WTC11 (cell line): ENCODE measurements at regions not wholly inside any gene's neighbourhood (a gene's known extent, or its start where the extent isn't known, plus 50 kb on each side); places are given as distances from the start of the nearest gene placed in this dataset.

Experiments used
- ATAC-seq: fragments of 200-7000 bp; cut with Tn5 transposase; 2 replicates; pipeline ENCODE4 v1.10.0; 2021; ENCODE audit warnings: mild to moderate bottlenecking, moderate library complexity
- CTCF ChIA-PET: fragments of 300-600 bp; sonication (Branson Sonifier 250); formaldehyde crosslinking; loops from one replicate; lab custom pipeline; 2021; ENCODE audit warnings: antibody characterized with exemption; lab: Charles Lee
- POLR2A ChIA-PET: fragments of 350-600 bp; sonication (Branson Sonifier 250); formaldehyde crosslinking; loops from one replicate; lab custom pipeline; 2021; ENCODE audit warnings: antibody characterized with exemption; lab: Charles Lee
- DNase-seq: peaks from one replicate; pipeline ENCODE4 v3.0.0; 2021; ENCODE audit warnings: low spot score
- H3K27ac Mint-ChIP-seq: 2 replicates; pipeline ENCODE4 v1.8.0; 2021; ENCODE audit warnings: mixed read lengths
- H3K27me3 Mint-ChIP-seq: 2 replicates; pipeline ENCODE4 v1.8.0; 2021; ENCODE audit warnings: low read depth, mild to moderate bottlenecking, moderate library complexity, mixed read lengths
- H3K36me3 Mint-ChIP-seq: 2 replicates; pipeline ENCODE4 v1.8.0; 2021; ENCODE audit warnings: mixed read lengths
- H3K4me1 Mint-ChIP-seq: 2 replicates; pipeline ENCODE4 v1.8.0; 2022; ENCODE audit warnings: mixed read lengths
- H3K4me3 Mint-ChIP-seq: 2 replicates; pipeline ENCODE4 v1.8.0; 2021; ENCODE audit warnings: mild to moderate bottlenecking, moderate library complexity, mixed read lengths
- H3K9me3 Mint-ChIP-seq: 2 replicates; pipeline ENCODE4 v1.8.0; 2021; ENCODE audit warnings: mixed read lengths
- ARID4B ChIP-seq: sonication (generic); formaldehyde crosslinking; IDR thresholded peaks from 2 replicates; pipeline ENCODE4 v1.8.0; 2023; ENCODE audit warnings: missing genetic modification reagents, mild to moderate bottlenecking, borderline replicate concordance
- ATF3 ChIP-seq: sonication (generic); formaldehyde crosslinking; conservative IDR thresholded peaks from 2 replicates; pipeline ENCODE4 v1.8.1; 2022; ENCODE audit warnings: mild to moderate bottlenecking, missing genetic modification reagents
- FOXP4 ChIP-seq: sonication (generic); formaldehyde crosslinking; IDR thresholded peaks from 2 replicates; pipeline ENCODE4 v1.8.0; 2022; ENCODE audit warnings: mild to moderate bottlenecking, missing genetic modification reagents
- MYBL2 ChIP-seq: sonication (generic); formaldehyde crosslinking; IDR thresholded peaks from 2 replicates; pipeline ENCODE4 v1.8.1; 2023; ENCODE audit warnings: mild to moderate bottlenecking, moderate library complexity, missing genetic modification reagents
- PRRX2 ChIP-seq: fragments of 250-450 bp; sonication (Bioruptor Pico); IDR thresholded peaks from 2 replicates; pipeline ENCODE4 v1.8.0; 2021; ENCODE audit warnings: mild to moderate bottlenecking
- ZNF219 ChIP-seq: sonication (generic); formaldehyde crosslinking; IDR thresholded peaks from 2 replicates; pipeline ENCODE4 v1.8.0; 2023; ENCODE audit warnings: missing genetic modification reagents, mild to moderate bottlenecking, borderline replicate concordance
- ZNF317 ChIP-seq: sonication (generic); formaldehyde crosslinking; IDR thresholded peaks from 2 replicates; pipeline ENCODE4 v1.8.1; 2023; ENCODE audit warnings: low read depth, mild to moderate bottlenecking, moderate library complexity, missing genetic modification reagents, borderline replicate concordance
- TF ChIP-seq, protein P1 (sequence below): sonication (generic); formaldehyde crosslinking; IDR thresholded peaks from 2 replicates; pipeline ENCODE4 v1.8.0; 2022; ENCODE audit warnings: mild to moderate bottlenecking, missing genetic modification reagents
- TF ChIP-seq, protein P2 (sequence below): sonication (generic); formaldehyde crosslinking; IDR thresholded peaks from 2 replicates; pipeline ENCODE4 v1.8.0; 2022; ENCODE audit warnings: missing genetic modification reagents
- TF ChIP-seq, protein P3 (sequence below): sonication (generic); formaldehyde crosslinking; IDR thresholded peaks from 2 replicates; pipeline ENCODE4 v1.8.1; 2022; ENCODE audit warnings: mild to moderate bottlenecking, missing genetic modification reagents, moderate library complexity, borderline replicate concordance
- TF ChIP-seq, protein P4 (sequence below): sonication (generic); formaldehyde crosslinking; IDR thresholded peaks from 2 replicates; pipeline ENCODE4 v1.8.1; 2023; ENCODE audit warnings: mild to moderate bottlenecking, missing genetic modification reagents, borderline replicate concordance

GRCh38 chr2:144052083-144052482, 467.8 kb downstream of the ZEB2 start (continued):
- TF ChIP-seq, protein P1, sequence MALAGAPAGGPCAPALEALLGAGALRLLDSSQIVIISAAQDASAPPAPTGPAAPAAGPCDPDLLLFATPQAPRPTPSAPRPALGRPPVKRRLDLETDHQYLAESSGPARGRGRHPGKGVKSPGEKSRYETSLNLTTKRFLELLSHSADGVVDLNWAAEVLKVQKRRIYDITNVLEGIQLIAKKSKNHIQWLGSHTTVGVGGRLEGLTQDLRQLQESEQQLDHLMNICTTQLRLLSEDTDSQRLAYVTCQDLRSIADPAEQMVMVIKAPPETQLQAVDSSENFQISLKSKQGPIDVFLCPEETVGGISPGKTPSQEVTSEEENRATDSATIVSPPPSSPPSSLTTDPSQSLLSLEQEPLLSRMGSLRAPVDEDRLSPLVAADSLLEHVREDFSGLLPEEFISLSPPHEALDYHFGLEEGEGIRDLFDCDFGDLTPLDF (CRISPR knock-in tag), result no peak
- TF ChIP-seq ARID4B (CRISPR knock-in tag), result no peak

DNA sequence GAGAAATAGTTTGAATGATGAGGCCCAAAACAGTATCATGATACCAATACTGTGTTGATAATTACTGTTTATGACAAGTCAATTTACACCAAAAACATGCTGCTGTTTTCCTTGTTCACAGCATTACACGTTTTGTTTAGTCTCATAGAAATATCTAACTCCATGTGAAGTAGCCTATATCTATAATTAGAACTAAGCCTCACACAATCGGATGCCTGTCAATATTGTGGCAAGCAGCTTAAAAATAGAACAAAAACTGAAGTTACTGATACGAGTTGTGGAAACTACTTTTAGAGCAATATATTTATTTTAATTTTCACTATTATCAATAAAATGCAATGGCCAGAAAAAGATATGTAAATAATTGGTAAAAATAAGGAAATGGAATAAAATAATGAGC, 470.8 kb downstream of the ZEB2 start:
- no peaks in the 10 kb centered on the region for H3K4me1 Mint-ChIP-seq
- no peaks in the 10 kb centered on the region for H3K27me3 Mint-ChIP-seq
- ChIA-PET CTCF (no interaction called here), POLR2A (no interaction called here)
- no peaks in the 10 kb centered on the region for H3K9me3 Mint-ChIP-seq
- DNase-seq, result no peak
- no peak overlapping the region for H3K27ac Mint-ChIP-seq
- no peak overlapping the region for H3K4me3 Mint-ChIP-seq
- no peaks in the 10 kb centered on the region for H3K36me3 Mint-ChIP-seq
- no peak for ATAC-seq
- TF ChIP-seq ZNF219 (CRISPR knock-in tag) (no peak), ZNF317 (CRISPR knock-in tag) (no peak), ARID4B (CRISPR knock-in tag) (no peak), ATF3 (no peak), PRRX2 (no peak), FOXP4 (CRISPR knock-in tag) (no peak), MYBL2 (CRISPR knock-in tag) (no peak)
- TF ChIP-seq, protein P2, sequence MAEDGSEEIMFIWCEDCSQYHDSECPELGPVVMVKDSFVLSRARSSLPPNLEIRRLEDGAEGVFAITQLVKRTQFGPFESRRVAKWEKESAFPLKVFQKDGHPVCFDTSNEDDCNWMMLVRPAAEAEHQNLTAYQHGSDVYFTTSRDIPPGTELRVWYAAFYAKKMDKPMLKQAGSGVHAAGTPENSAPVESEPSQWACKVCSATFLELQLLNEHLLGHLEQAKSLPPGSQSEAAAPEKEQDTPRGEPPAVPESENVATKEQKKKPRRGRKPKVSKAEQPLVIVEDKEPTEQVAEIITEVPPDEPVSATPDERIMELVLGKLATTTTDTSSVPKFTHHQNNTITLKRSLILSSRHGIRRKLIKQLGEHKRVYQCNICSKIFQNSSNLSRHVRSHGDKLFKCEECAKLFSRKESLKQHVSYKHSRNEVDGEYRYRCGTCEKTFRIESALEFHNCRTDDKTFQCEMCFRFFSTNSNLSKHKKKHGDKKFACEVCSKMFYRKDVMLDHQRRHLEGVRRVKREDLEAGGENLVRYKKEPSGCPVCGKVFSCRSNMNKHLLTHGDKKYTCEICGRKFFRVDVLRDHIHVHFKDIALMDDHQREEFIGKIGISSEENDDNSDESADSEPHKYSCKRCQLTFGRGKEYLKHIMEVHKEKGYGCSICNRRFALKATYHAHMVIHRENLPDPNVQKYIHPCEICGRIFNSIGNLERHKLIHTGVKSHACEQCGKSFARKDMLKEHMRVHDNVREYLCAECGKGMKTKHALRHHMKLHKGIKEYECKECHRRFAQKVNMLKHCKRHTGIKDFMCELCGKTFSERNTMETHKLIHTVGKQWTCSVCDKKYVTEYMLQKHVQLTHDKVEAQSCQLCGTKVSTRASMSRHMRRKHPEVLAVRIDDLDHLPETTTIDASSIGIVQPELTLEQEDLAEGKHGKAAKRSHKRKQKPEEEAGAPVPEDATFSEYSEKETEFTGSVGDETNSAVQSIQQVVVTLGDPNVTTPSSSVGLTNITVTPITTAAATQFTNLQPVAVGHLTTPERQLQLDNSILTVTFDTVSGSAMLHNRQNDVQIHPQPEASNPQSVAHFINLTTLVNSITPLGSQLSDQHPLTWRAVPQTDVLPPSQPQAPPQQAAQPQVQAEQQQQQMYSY, result no peak
- TF ChIP-seq, protein P3, sequence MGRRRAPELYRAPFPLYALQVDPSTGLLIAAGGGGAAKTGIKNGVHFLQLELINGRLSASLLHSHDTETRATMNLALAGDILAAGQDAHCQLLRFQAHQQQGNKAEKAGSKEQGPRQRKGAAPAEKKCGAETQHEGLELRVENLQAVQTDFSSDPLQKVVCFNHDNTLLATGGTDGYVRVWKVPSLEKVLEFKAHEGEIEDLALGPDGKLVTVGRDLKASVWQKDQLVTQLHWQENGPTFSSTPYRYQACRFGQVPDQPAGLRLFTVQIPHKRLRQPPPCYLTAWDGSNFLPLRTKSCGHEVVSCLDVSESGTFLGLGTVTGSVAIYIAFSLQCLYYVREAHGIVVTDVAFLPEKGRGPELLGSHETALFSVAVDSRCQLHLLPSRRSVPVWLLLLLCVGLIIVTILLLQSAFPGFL (CRISPR knock-in tag), result no peak
- TF ChIP-seq, protein P4, sequence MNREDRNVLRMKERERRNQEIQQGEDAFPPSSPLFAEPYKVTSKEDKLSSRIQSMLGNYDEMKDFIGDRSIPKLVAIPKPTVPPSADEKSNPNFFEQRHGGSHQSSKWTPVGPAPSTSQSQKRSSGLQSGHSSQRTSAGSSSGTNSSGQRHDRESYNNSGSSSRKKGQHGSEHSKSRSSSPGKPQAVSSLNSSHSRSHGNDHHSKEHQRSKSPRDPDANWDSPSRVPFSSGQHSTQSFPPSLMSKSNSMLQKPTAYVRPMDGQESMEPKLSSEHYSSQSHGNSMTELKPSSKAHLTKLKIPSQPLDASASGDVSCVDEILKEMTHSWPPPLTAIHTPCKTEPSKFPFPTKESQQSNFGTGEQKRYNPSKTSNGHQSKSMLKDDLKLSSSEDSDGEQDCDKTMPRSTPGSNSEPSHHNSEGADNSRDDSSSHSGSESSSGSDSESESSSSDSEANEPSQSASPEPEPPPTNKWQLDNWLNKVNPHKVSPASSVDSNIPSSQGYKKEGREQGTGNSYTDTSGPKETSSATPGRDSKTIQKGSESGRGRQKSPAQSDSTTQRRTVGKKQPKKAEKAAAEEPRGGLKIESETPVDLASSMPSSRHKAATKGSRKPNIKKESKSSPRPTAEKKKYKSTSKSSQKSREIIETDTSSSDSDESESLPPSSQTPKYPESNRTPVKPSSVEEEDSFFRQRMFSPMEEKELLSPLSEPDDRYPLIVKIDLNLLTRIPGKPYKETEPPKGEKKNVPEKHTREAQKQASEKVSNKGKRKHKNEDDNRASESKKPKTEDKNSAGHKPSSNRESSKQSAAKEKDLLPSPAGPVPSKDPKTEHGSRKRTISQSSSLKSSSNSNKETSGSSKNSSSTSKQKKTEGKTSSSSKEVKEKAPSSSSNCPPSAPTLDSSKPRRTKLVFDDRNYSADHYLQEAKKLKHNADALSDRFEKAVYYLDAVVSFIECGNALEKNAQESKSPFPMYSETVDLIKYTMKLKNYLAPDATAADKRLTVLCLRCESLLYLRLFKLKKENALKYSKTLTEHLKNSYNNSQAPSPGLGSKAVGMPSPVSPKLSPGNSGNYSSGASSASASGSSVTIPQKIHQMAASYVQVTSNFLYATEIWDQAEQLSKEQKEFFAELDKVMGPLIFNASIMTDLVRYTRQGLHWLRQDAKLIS (CRISPR knock-in tag), result no peak
